ENCODE measurements at regions not wholly inside any gene's neighbourhood (a gene's known extent, or its start where the extent isn't known, plus 50 kb on each side); places are given as distances from the start of the nearest gene placed in this dataset.

DNA sequence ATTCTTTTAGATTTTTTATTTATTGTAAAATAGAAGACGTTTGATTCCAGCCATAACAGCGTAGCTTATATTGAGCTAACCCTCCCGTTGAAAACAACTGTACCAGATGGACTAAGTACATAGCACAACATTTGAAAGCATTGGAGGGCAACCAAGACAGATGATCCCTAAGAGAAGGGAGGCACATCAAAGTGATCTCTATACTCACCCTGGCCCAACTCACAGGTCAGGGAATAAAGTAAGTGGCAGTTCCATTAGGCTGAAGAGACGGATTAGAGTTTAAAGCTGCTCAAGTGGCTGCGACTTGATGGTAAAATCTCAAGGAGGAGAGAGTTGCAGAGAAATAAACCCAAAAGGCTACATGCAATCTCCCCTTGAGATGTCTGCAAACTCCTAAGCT is 65.1 kb upstream of the ITM2B start:
- TF ChIP-seq ZBED1 (IDR thresholded peaks at IDR 0.05) (no peak), ZNF408 (CRISPR knock-in tag; IDR thresholded peaks at IDR 0.05; ENCODE audit: low read depth) (no peak), MCM3 (IDR thresholded peaks at IDR 0.05) (no peak), SIN3A (IDR thresholded peaks at IDR 0.05; ENCODE audit: borderline replicate concordance in 2 of 2, control insufficient read depth in 1 of 2, low read depth in 2 of 2, low read length in 2 of 2) (no peak), POLR2A (conservative IDR thresholded peaks at IDR 0.05) (no peak), HDAC6 (IDR thresholded peaks at IDR 0.05; ENCODE audit: low read depth, low read length) (no peak), NFATC3 (IDR thresholded peaks at IDR 0.05) (no peak), RBM25 (IDR thresholded peaks at IDR 0.05; ENCODE audit: low read depth, low read length, severe bottlenecking) (no peak), MYC (IDR thresholded peaks at IDR 0.05; ENCODE audit: low read depth, low read length) (no peak), MYC (CRISPR knock-in tag; IDR thresholded peaks at IDR 0.05; ENCODE audit: borderline replicate concordance, low read depth) (no peak), CBX5 (IDR thresholded peaks at IDR 0.05; ENCODE audit: borderline replicate concordance, low read depth) (no peak)
- TF ChIP-seq, protein P1, sequence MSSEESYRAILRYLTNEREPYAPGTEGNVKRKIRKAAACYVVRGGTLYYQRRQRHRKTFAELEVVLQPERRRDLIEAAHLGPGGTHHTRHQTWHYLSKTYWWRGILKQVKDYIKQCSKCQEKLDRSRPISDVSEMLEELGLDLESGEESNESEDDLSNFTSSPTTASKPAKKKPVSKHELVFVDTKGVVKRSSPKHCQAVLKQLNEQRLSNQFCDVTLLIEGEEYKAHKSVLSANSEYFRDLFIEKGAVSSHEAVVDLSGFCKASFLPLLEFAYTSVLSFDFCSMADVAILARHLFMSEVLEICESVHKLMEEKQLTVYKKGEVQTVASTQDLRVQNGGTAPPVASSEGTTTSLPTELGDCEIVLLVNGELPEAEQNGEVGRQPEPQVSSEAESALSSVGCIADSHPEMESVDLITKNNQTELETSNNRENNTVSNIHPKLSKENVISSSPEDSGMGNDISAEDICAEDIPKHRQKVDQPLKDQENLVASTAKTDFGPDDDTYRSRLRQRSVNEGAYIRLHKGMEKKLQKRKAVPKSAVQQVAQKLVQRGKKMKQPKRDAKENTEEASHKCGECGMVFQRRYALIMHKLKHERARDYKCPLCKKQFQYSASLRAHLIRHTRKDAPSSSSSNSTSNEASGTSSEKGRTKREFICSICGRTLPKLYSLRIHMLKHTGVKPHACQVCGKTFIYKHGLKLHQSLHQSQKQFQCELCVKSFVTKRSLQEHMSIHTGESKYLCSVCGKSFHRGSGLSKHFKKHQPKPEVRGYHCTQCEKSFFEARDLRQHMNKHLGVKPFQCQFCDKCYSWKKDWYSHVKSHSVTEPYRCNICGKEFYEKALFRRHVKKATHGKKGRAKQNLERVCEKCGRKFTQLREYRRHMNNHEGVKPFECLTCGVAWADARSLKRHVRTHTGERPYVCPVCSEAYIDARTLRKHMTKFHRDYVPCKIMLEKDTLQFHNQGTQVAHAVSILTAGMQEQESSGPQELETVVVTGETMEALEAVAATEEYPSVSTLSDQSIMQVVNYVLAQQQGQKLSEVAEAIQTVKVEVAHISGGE (CRISPR knock-in tag; IDR thresholded peaks at IDR 0.05), result no peak
- TF ChIP-seq, protein P2, sequence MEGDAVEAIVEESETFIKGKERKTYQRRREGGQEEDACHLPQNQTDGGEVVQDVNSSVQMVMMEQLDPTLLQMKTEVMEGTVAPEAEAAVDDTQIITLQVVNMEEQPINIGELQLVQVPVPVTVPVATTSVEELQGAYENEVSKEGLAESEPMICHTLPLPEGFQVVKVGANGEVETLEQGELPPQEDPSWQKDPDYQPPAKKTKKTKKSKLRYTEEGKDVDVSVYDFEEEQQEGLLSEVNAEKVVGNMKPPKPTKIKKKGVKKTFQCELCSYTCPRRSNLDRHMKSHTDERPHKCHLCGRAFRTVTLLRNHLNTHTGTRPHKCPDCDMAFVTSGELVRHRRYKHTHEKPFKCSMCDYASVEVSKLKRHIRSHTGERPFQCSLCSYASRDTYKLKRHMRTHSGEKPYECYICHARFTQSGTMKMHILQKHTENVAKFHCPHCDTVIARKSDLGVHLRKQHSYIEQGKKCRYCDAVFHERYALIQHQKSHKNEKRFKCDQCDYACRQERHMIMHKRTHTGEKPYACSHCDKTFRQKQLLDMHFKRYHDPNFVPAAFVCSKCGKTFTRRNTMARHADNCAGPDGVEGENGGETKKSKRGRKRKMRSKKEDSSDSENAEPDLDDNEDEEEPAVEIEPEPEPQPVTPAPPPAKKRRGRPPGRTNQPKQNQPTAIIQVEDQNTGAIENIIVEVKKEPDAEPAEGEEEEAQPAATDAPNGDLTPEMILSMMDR (IDR thresholded peaks at IDR 0.05 in 2 of 3, conservative IDR thresholded peaks at IDR 0.05 in 1 of 3; ENCODE audit: insufficient read depth in 2 of 3, low read depth in 1 of 3, low read length in 3 of 3), result no peak
